HG02885 (cell line): ENCODE measurements at regions not wholly inside any gene's neighbourhood (a gene's known extent, or its start where the extent isn't known, plus 50 kb on each side); places are given as distances from the start of the nearest gene placed in this dataset.

Experiments used
- ATAC-seq: cut with Tn5 transposase; IDR thresholded peaks from one replicate; pipeline ENCODE4 v1.9.1; 2021; ENCODE audit warnings: mild to moderate bottlenecking; ENCODE audit not compliant: unreplicated experiment, poor library complexity

GRCh38 chr1:14504517-14504916 is 94.0 kb upstream of the KAZN start:
- ATAC-seq = no peak

- ATAC-seq = no peak
Measured at GRCh38 chr1:14506471-14507255, 91.8 kb upstream of the KAZN start.

- no peak for ATAC-seq
Measured at GRCh38 chr1:14507262-14507661, 91.2 kb upstream of the KAZN start.

GRCh38 chr1:14508613-14509012 is 89.9 kb upstream of the KAZN start:
- ATAC-seq = no peak

GRCh38 chr1:14511166-14511680 is 87.3 kb upstream of the KAZN start:
- ATAC-seq = no peak

- ATAC-seq = no peak
Measured at GRCh38 chr1:14511796-14512585, 86.5 kb upstream of the KAZN start.

GRCh38 chr1:14513111-14513510 is 85.4 kb upstream of the KAZN start:
- ATAC-seq = no peak

- no peak for ATAC-seq
Measured at GRCh38 chr1:14514739-14515138, 83.7 kb upstream of the KAZN start.

- no peak for ATAC-seq
Measured at GRCh38 chr1:14516974-14517840, 81.3 kb upstream of the KAZN start.

GRCh38 chr1:14517841-14518180 is 80.7 kb upstream of the KAZN start:
- no peak for ATAC-seq

GRCh38 chr1:14519976-14520375 is 78.5 kb upstream of the KAZN start:
- ATAC-seq = no peak

- ATAC-seq = no peak
Measured at GRCh38 chr1:14520514-14521163, 77.8 kb upstream of the KAZN start.

- no peak for ATAC-seq
Measured at GRCh38 chr1:14521622-14522021, 76.9 kb upstream of the KAZN start.

- ATAC-seq = no peak
Measured at GRCh38 chr1:14522077-14522925, 76.2 kb upstream of the KAZN start.

- ATAC-seq = no peak
Measured at GRCh38 chr1:14522926-14523241, 75.6 kb upstream of the KAZN start.

GRCh38 chr1:14524826-14525636 is 73.5 kb upstream of the KAZN start:
- ATAC-seq = no peak

- ATAC-seq = no peak
Measured at GRCh38 chr1:14529475-14529874, 69.0 kb upstream of the KAZN start.

- no peak for ATAC-seq
Measured at GRCh38 chr1:14531519-14531918, 67.0 kb upstream of the KAZN start.
